Mesothelial cell of epicardium (in vitro differentiated cells): ENCODE measurements at regions not wholly inside any gene's neighbourhood (a gene's known extent, or its start where the extent isn't known, plus 50 kb on each side); places are given as distances from the start of the nearest gene placed in this dataset.

Experiments used
- DNase-seq, 2 experiments: peaks; one replicate each; pipeline ENCODE4 v3.0.0; 2021; ENCODE audit warnings: low spot score in 2 of 2; ENCODE audit not compliant: unreplicated experiment in 2 of 2
- H3K27ac Mint-ChIP-seq: 2 replicates; pipeline ENCODE4 v1.8.0; 2021; ENCODE audit warnings: mixed read lengths
- H3K27me3 Mint-ChIP-seq: 2 replicates; pipeline ENCODE4 v1.8.0; 2021; ENCODE audit warnings: low read depth, mixed read lengths
- H3K36me3 Mint-ChIP-seq: 2 replicates; pipeline ENCODE4 v1.8.0; 2021; ENCODE audit warnings: mixed read lengths
- H3K4me1 Mint-ChIP-seq: 2 replicates; pipeline ENCODE4 v1.8.0; 2021; ENCODE audit warnings: mixed read lengths
- H3K4me3 Mint-ChIP-seq: 2 replicates; pipeline ENCODE4 v1.8.0; 2021; ENCODE audit warnings: mild to moderate bottlenecking, moderate library complexity, mixed read lengths
- H3K9me3 Mint-ChIP-seq: 2 replicates; pipeline ENCODE4 v1.8.0; 2021; ENCODE audit warnings: mixed read lengths
- TF ChIP-seq, protein P1 (sequence below): fragments of 200-600 bp; sonication (generic); IDR thresholded peaks from one replicate; pipeline ENCODE4 v1.5.0; 2021; ENCODE audit warnings: antibody characterized with exemption; ENCODE audit not compliant: unreplicated experiment

DNA sequence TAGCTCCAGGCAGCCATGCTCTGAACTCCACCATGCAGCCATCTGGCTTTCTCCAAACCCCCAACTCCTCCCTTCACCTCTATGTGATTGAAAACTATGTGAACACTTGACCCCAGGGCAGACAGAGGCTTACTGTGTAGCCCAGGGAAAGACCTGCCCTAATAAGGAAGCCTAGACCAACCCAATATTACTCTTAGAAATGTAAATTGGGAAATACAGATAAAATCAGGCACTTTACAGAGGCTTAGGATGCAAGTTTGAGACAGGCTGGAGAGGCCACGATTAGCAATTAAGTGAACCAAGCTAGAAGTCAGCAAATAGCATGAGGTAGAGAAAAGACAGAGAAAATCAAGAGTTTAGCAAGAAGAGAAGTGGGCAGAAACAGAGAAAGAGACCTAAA lies 141.7 kb upstream of the ABCA1 start:
- Mint-ChIP-seq H3K36me3 (peaks cover 2% of the 10 kb centered on the region), H3K9me3 (peaks cover 5% of the 10 kb centered on the region), H3K4me1 (peaks cover 6% of the 10 kb centered on the region), H3K27ac (no peak overlapping the region), H3K27me3 (no peaks in the 10 kb centered on the region), H3K4me3 (no peak overlapping the region)
- DNase-seq: no peak
- TF ChIP-seq, protein P1, sequence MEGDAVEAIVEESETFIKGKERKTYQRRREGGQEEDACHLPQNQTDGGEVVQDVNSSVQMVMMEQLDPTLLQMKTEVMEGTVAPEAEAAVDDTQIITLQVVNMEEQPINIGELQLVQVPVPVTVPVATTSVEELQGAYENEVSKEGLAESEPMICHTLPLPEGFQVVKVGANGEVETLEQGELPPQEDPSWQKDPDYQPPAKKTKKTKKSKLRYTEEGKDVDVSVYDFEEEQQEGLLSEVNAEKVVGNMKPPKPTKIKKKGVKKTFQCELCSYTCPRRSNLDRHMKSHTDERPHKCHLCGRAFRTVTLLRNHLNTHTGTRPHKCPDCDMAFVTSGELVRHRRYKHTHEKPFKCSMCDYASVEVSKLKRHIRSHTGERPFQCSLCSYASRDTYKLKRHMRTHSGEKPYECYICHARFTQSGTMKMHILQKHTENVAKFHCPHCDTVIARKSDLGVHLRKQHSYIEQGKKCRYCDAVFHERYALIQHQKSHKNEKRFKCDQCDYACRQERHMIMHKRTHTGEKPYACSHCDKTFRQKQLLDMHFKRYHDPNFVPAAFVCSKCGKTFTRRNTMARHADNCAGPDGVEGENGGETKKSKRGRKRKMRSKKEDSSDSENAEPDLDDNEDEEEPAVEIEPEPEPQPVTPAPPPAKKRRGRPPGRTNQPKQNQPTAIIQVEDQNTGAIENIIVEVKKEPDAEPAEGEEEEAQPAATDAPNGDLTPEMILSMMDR: no peak

- Mint-ChIP-seq H3K27me3 (no peaks in the 10 kb centered on the region), H3K4me3 (no peak overlapping the region), H3K27ac (no peak overlapping the region), H3K9me3 (peaks cover 5% of the 10 kb centered on the region), H3K36me3 (peaks cover 2% of the 10 kb centered on the region), H3K4me1 (peaks cover 1% of the 10 kb centered on the region)
- TF ChIP-seq, protein P1: no peak
- DNase-seq: no peak
These were observed 142.2 kb upstream of the ABCA1 start for GRCh38 chr9:105070176-105070575.

GRCh38 chr9:105072476-105072875 lies 144.5 kb upstream of the ABCA1 start:
- DNase-seq: no peak
- H3K9me3 Mint-ChIP-seq: peaks cover 8% of the 10 kb centered on the region
- H3K36me3 Mint-ChIP-seq: peaks cover 2% of the 10 kb centered on the region
- no peaks in the 10 kb centered on the region for H3K27me3 Mint-ChIP-seq
- no peak overlapping the region for H3K4me3 Mint-ChIP-seq
- no peak overlapping the region for H3K27ac Mint-ChIP-seq
- TF ChIP-seq, protein P1: no peak
- H3K4me1 Mint-ChIP-seq: no peaks in the 10 kb centered on the region

- Mint-ChIP-seq H3K4me3 (no peak overlapping the region), H3K4me1 (no peaks in the 10 kb centered on the region)
These were observed 145.2 kb upstream of the ABCA1 start for GRCh38 chr9:105073147-105073546.

GRCh38 chr9:105074491-105074890 lies 146.5 kb upstream of the ABCA1 start:
- no peak for DNase-seq
- Mint-ChIP-seq H3K27me3 (no peaks in the 10 kb centered on the region), H3K27ac (no peak overlapping the region), H3K4me3 (no peak overlapping the region), H3K36me3 (no peaks in the 10 kb centered on the region), H3K9me3 (peaks cover 3% of the 10 kb centered on the region), H3K4me1 (peaks cover 3% of the 10 kb centered on the region)
- TF ChIP-seq, protein P1: no peak

More at GRCh38 chr9:105073147-105073546, 145.2 kb upstream of the ABCA1 start:
- no peak for DNase-seq
- TF ChIP-seq, protein P1: no peak
- Mint-ChIP-seq H3K27ac (no peak overlapping the region), H3K27me3 (no peaks in the 10 kb centered on the region), H3K9me3 (peaks cover 4% of the 10 kb centered on the region), H3K36me3 (no peaks in the 10 kb centered on the region)

DNA sequence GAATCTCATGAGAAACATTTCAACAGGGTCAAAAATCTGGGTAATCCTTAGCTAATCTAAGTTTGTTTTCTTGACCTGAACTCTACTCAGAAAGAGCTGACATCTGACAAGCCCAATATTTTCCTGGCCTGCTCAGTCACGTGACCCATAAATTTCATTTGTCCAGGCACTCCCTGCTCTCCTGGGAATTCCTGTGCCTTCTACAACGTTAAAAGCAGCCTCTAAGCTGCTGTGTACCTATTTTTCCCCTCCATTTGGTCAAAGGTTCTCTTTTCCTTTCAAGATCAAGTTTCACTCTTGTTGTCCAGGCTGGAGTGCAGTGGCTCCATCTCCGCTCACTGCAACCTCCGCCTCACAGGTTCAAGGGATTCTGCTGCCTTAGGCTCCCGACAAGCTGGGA lies 148.8 kb upstream of the ABCA1 start:
- Mint-ChIP-seq H3K9me3 (peaks cover 3% of the 10 kb centered on the region), H3K4me1 (peaks cover 3% of the 10 kb centered on the region), H3K4me3 (no peak overlapping the region), H3K27me3 (no peaks in the 10 kb centered on the region), H3K27ac (no peak overlapping the region), H3K36me3 (no peaks in the 10 kb centered on the region)
- TF ChIP-seq, protein P1: no peak
- no peak for DNase-seq
